GM18511 (cell line): ENCODE measurements at regions not wholly inside any gene's neighbourhood (a gene's known extent, or its start where the extent isn't known, plus 50 kb on each side); places are given as distances from the start of the nearest gene placed in this dataset.
A peak's percentile ranks its signal among the peaks of the same experiment; 100 is the strongest.
"Not testable (repeated sequence)": the region's sequence is repeated elsewhere in the genome, so short reads cannot be mapped to it uniquely, and the experiment has no call there.

Experiments
- ATAC-seq: cut with Tn5 transposase; IDR thresholded peaks from one replicate; pipeline ENCODE4 v1.9.1; 2021; ENCODE audit warnings: mild to moderate bottlenecking, moderate library complexity; ENCODE audit not compliant: unreplicated experiment

GRCh38 chr2:193476171-193476800, 1281.6 kb upstream of the TMEFF2 start:
- ATAC-seq: peak; percentile 49

- no peak for ATAC-seq
These were observed 1280.3 kb upstream of the TMEFF2 start for GRCh38 chr2:193475038-193475437.

GRCh38 chr2:193469251-193469650, 1274.5 kb upstream of the TMEFF2 start:
- no peak for ATAC-seq

GRCh38 chr2:193467276-193467987, 1272.7 kb upstream of the TMEFF2 start:
- no peak for ATAC-seq

- no peak for ATAC-seq
These were observed 1268.3 kb upstream of the TMEFF2 start for GRCh38 chr2:193463011-193463410.

GRCh38 chr2:193462411-193462810, 1267.7 kb upstream of the TMEFF2 start:
- ATAC-seq: no peak

- no peak for ATAC-seq
These were observed 1266.8 kb upstream of the TMEFF2 start for GRCh38 chr2:193461431-193461934.

- no peak for ATAC-seq
These were observed 1252.2 kb upstream of the TMEFF2 start for GRCh38 chr2:193446967-193447366.

GRCh38 chr2:193442293-193442692, 1247.6 kb upstream of the TMEFF2 start:
- ATAC-seq: no peak

- ATAC-seq: no peak
These were observed 1233.6 kb upstream of the TMEFF2 start for GRCh38 chr2:193428336-193428818.

- not testable (repeated sequence) for ATAC-seq
These were observed 1217.6 kb upstream of the TMEFF2 start for GRCh38 chr2:193412368-193412767.

GRCh38 chr2:193409951-193410350, 1215.2 kb upstream of the TMEFF2 start:
- no peak for ATAC-seq

GRCh38 chr2:193382583-193382982, 1187.8 kb upstream of the TMEFF2 start:
- no peak for ATAC-seq

GRCh38 chr2:193377789-193378188, 1183.1 kb upstream of the TMEFF2 start:
- no peak for ATAC-seq

- ATAC-seq: no peak
These were observed 1178.4 kb upstream of the TMEFF2 start for GRCh38 chr2:193373120-193373519.

- no peak for ATAC-seq
These were observed 1176.5 kb upstream of the TMEFF2 start for GRCh38 chr2:193371200-193371599.

GRCh38 chr2:193368615-193369014, 1173.9 kb upstream of the TMEFF2 start:
- ATAC-seq: no peak

GRCh38 chr2:193357508-193357907, 1162.8 kb upstream of the TMEFF2 start:
- ATAC-seq: no peak

- ATAC-seq: not testable (repeated sequence)
These were observed 1158.0 kb upstream of the TMEFF2 start for GRCh38 chr2:193352665-193353242.

- ATAC-seq: no peak
These were observed 1155.8 kb upstream of the TMEFF2 start for GRCh38 chr2:193350509-193350908.

GRCh38 chr2:193349642-193350041, 1154.9 kb upstream of the TMEFF2 start:
- no peak for ATAC-seq

- no peak for ATAC-seq
These were observed 1153.3 kb upstream of the TMEFF2 start for GRCh38 chr2:193348055-193348454.
